ENCODE measurements at regions not wholly inside any gene's neighbourhood (a gene's known extent, or its start where the extent isn't known, plus 50 kb on each side); places are given as distances from the start of the nearest gene placed in this dataset.

DNA sequence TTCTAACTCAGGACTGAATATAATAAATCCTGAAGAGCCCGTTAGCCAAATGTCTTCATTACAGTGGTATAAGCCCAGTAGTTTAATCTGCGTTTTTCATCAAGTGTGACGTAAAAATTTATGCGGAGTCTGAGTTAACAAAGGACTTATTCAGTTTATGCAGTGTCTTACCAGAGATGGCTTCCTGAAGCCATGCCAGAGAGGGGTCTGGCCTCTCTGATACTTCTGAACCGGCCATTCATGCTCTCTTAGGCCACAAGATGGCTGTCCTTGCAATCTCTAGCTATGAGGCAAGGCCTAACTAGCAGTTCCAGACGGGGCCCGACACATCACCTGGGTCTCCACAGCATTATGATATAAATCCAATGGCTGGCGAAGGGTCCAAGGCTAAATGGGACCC, 101.4 kb downstream of the TEX35 start:
- TF ChIP-seq CTCF (IDR thresholded peaks at IDR 0.05) (no peak), POLR2AphosphoS5 (IDR thresholded peaks at IDR 0.05) (no peak), EP300 (IDR thresholded peaks at IDR 0.05) (no peak), POLR2A (IDR thresholded peaks at IDR 0.05; ENCODE audit: low read depth) (no peak)
- Histone ChIP-seq H3K4me3 (no peak overlapping the region), H3K27me3 (no peaks in the 10 kb centered on the region), H3K4me1 (no peaks in the 10 kb centered on the region), H3K36me3 (no peaks in the 10 kb centered on the region), H3K27ac (replicated peaks in 1 of 4) (no peak overlapping the region), H3K9me3 (no peaks in the 10 kb centered on the region)
- intact Hi-C loops (cut with DNase I): no loop called here
- WGBS: 90% methylated on average over 8 of the region's 8 CpGs
- no peak for DNase-seq (ENCODE audit: extremely low spot score)

GRCh38 chr1:178619042-178619927, 105.8 kb upstream of the RALGPS2 start:
- Histone ChIP-seq H3K4me1 (no peaks in the 10 kb centered on the region), H3K27me3 (no peaks in the 10 kb centered on the region), H3K36me3 (no peaks in the 10 kb centered on the region), H3K9me3 (no peaks in the 10 kb centered on the region), H3K4me3 (no peak overlapping the region), H3K27ac (replicated peaks in 1 of 4) (no peak overlapping the region)
- no peak for DNase-seq (ENCODE audit: extremely low spot score)
- TF ChIP-seq POLR2AphosphoS5 (IDR thresholded peaks at IDR 0.05) (no peak), POLR2A (IDR thresholded peaks at IDR 0.05; ENCODE audit: low read depth) (no peak), CTCF (IDR thresholded peaks at IDR 0.05) (no peak), EP300 (IDR thresholded peaks at IDR 0.05) (no peak)
- intact Hi-C loops (cut with DNase I): no loop called here
- WGBS: 92% methylated on average over 4 of the region's 4 CpGs

- WGBS: 89% methylated on average over 5 of the region's 5 CpGs
- Histone ChIP-seq H3K4me3 (no peak overlapping the region), H3K36me3 (no peaks in the 10 kb centered on the region), H3K27me3 (no peaks in the 10 kb centered on the region), H3K27ac (replicated peaks in 1 of 4) (no peak overlapping the region), H3K9me3 (no peaks in the 10 kb centered on the region), H3K4me1 (peaks cover 0 to 11% (median 3%) of the 10 kb centered on the region in 4 donors)
- no peak for TF ChIP-seq CTCF (IDR thresholded peaks at IDR 0.05)
- no peak for TF ChIP-seq EP300 (IDR thresholded peaks at IDR 0.05)
- TF ChIP-seq POLR2A (IDR thresholded peaks at IDR 0.05; ENCODE audit: low read depth): no peak
- TF ChIP-seq POLR2AphosphoS5 (IDR thresholded peaks at IDR 0.05): no peak
- DNase-seq (ENCODE audit: extremely low spot score): no peak
- intact Hi-C loops (cut with DNase I): no loop called here
Observed at GRCh38 chr1:178620584-178621475, 104.2 kb upstream of the RALGPS2 start.

DNA sequence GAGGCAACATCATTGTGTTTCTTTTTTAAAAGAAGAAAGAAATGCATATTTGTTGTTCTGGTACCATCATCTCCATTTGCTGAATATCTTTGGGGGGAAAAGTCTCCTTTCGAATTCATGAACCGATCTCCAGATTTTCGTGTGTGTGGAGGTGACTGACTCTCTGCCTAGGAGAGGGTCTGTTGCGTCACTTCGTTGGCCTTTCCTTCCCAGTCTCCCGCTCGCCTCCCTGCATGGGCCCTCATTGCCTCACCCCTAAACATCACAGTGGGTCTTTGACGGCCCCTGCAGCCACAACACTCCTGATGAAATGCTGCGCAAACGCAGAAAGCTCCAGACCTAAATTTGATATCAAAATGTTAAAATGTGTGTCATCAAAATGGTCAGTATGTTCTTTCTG, 103.2 kb upstream of the RALGPS2 start:
- no peak for DNase-seq (ENCODE audit: extremely low spot score)
- 97% methylated on average over 10 of the region's 10 CpGs for WGBS
- H3K4me3 ChIP-seq: no peak overlapping the region
- H3K27me3 ChIP-seq: no peaks in the 10 kb centered on the region
- H3K4me1 ChIP-seq: peaks cover 0 to 11% (median 3%) of the 10 kb centered on the region in 4 donors
- no peaks in the 10 kb centered on the region for H3K9me3 ChIP-seq
- no peaks in the 10 kb centered on the region for H3K36me3 ChIP-seq
- TF ChIP-seq POLR2A (IDR thresholded peaks at IDR 0.05; ENCODE audit: low read depth) (no peak), POLR2AphosphoS5 (IDR thresholded peaks at IDR 0.05) (no peak), CTCF (IDR thresholded peaks at IDR 0.05) (no peak), EP300 (IDR thresholded peaks at IDR 0.05) (no peak)
- intact Hi-C loops (cut with DNase I): no loop called here
- H3K27ac ChIP-seq (replicated peaks in 1 of 4): no peak overlapping the region

All from esophagus muscularis mucosa (tissue), 4 donors.